ES-I3 (cell line): ENCODE measurements at regions not wholly inside any gene's neighbourhood (a gene's known extent, or its start where the extent isn't known, plus 50 kb on each side); places are given as distances from the start of the nearest gene placed in this dataset.

Experiments used
- H3K36me3 ChIP-seq: 2 replicates; pipeline ENCODE4 v1.6.1; 2013; ENCODE audit warnings: mild to moderate bottlenecking, low read length, control low read depth, moderate library complexity; ENCODE audit not compliant: insufficient read depth
- H3K4me1 ChIP-seq: 2 replicates; pipeline ENCODE4 v1.6.1; 2013; ENCODE audit warnings: mild to moderate bottlenecking, control low read depth, low read length; ENCODE audit not compliant: insufficient read depth
- H3K9ac ChIP-seq: 2 replicates; pipeline ENCODE4 v1.6.1; 2013; ENCODE audit warnings: low read depth, mild to moderate bottlenecking, low read length, moderate library complexity
- H3K9me3 ChIP-seq: 2 replicates; pipeline ENCODE4 v1.6.1; 2013; ENCODE audit warnings: mild to moderate bottlenecking, low read length, moderate library complexity; ENCODE audit not compliant: control insufficient read depth, insufficient read depth

DNA sequence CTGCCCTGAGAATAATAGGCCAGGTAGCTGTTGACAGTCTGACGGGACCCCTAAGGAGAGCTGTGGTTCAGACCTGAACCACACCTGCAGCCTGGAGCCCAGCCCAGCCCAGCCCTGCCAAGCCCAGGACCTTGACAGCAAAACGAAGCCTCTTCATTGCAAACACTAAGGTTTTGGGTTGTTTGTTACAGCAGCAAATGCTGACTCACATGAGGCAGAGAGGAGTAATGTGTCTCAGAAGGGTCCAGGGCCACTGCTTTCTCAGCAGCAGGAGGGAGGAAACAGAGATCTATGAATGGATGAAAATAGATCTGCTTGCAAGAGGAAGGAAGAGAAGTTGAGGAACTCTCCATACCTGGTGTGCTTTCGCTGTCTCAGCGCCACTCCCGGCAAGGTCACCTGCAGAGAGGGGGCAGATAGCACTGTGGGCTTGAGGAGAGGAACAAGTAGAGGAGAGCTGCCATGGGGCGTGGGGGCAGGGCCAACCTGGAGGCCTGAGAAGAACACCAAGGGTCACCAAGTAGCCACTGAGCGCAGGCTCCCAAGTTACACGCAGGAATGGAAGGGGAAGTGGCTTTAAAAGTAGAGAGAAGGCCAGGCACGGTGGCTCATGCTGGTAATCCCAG is 127.2 kb downstream of the ZNF281 start:
- no peaks in the 10 kb centered on the region for H3K9me3 ChIP-seq
- H3K36me3 ChIP-seq = no peaks in the 10 kb centered on the region
- no peaks in the 10 kb centered on the region for H3K4me1 ChIP-seq
- no peak overlapping the region for H3K9ac ChIP-seq

DNA sequence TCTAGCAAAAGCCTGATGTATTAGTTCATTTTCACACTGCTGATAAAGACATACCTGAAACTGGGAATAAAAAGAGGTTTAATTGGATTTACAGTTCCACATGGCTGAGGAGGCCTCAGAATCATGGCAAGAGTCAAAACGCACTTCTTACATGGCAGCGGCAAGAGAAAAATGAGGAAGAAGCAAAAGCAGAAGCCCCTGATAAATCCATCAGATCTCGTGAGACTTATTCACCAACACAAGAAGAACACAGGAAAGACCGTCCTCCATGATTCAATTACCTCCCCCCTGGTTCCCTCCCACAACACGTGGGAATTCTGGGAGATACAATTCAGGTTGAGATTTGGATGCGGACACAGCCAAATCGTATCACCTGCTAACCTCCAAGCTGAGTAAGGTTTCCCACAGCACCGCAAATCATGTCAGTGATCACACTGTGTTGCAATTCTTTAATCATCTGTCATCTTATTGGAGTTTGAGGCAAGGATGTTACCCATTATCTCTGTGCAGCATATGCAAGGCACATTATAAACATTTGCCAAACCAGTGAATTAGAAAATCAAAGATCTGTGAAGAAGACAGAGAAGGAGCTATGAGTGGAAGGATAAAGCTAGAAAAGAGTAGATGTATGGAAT is 128.5 kb downstream of the ZNF281 start:
- no peaks in the 10 kb centered on the region for H3K9me3 ChIP-seq
- no peak overlapping the region for H3K9ac ChIP-seq
- H3K36me3 ChIP-seq = no peaks in the 10 kb centered on the region
- H3K4me1 ChIP-seq = no peaks in the 10 kb centered on the region

DNA sequence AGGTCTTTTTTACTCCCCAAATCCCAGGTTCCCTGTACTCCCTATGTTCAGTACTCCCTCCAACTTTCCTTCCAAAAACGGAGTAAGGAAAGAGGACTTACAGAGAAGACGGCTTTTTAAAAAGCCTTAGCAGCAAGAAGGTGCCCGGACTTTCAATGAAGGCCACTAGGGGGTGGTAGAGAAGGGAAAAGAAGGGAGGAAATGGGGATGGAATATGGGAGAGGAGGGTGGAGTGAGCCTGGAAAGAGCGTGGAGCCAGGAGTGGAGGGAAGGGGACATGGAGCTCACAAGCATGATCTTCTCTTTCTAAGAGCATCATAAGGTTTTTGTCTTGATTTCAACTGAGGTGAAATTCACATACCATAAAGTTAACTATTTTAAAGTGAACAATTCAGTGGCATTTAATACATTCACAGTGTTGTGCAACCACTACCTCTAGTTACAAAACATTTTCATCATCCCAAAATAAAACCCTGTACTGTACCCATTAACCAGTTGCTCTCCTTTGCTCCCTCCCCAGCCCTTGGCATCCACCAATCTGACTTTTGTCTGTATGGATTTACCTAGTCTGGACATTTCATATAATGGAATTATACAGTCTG is 129.9 kb downstream of the ZNF281 start:
- Histone ChIP-seq H3K4me1 (no peaks in the 10 kb centered on the region), H3K9me3 (no peaks in the 10 kb centered on the region), H3K36me3 (no peaks in the 10 kb centered on the region), H3K9ac (no peak overlapping the region)

DNA sequence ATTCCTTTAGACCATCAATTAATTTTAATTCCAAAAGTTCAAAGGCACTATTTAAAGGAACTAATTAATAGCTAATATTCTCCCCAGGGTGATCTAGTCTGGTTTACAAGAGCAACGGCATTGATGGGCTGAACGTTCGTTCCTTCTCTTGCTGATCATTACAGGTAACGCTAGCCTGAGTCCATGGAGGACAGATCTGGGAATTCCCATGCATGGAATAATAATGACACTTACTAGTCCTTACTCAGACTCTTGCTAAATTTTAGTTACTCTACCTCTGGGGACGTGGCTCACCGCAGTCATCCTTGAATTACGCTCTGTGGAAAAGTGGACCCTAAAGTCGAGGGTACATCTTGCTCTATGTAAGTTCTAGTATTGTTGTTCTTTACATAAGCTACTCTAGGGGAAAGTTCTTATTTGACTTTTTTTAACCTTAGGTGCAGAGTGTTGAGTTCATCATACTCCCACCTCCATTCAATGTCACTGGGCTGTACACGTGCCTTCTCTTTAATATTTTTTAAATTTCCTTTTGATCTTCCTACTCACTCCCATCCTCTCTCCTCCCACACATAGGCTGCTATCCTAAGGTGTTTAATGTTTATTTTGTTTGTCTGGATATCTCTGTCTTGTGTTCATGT is 133.9 kb downstream of the ZNF281 start:
- no peaks in the 10 kb centered on the region for H3K9me3 ChIP-seq
- H3K36me3 ChIP-seq = no peaks in the 10 kb centered on the region
- no peak overlapping the region for H3K9ac ChIP-seq
- H3K4me1 ChIP-seq = no peaks in the 10 kb centered on the region

DNA sequence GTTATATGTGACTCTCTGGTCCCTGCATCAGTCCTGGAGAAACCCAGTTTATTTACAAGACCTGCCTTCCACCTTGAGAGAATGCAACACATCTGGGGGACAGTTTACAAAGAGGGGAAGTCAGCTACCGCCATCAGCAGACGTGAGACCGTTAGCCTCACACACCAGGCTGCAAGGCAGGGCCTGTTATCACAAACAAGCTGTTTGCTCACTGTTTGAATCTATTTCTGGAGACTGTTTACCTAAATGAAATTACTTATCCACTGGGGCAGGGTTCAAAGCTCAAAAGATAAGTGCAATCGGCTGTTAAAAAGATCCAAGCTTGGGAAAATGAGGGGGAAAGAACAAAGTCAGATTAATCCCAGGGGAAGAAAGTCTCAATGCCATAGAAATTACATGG is 134.4 kb downstream of the ZNF281 start:
- H3K9me3 ChIP-seq = no peaks in the 10 kb centered on the region
- H3K9ac ChIP-seq = no peak overlapping the region
- H3K4me1 ChIP-seq = no peaks in the 10 kb centered on the region
- H3K36me3 ChIP-seq = no peaks in the 10 kb centered on the region

DNA sequence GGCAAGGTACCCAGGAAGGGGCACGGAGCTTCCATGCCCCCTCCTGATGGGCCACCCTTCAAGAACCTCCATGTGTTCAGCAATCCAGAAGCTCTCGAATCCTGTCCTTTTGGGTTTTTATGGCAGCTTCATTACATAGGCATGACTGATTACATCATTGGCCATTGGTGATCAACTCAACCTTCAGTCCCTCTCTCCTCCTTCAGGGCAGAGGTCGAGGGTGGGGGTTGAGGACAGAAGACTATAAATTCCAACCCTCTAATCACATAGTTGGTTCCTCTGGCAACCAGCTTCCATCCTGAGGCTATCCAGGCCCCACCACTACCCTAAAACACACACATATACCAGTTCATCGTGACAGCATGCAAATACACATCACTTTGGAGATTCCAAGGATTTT is 135.7 kb downstream of the ZNF281 start:
- no peaks in the 10 kb centered on the region for H3K9me3 ChIP-seq
- no peaks in the 10 kb centered on the region for H3K36me3 ChIP-seq
- H3K9ac ChIP-seq = no peak overlapping the region
- H3K4me1 ChIP-seq = no peaks in the 10 kb centered on the region

DNA sequence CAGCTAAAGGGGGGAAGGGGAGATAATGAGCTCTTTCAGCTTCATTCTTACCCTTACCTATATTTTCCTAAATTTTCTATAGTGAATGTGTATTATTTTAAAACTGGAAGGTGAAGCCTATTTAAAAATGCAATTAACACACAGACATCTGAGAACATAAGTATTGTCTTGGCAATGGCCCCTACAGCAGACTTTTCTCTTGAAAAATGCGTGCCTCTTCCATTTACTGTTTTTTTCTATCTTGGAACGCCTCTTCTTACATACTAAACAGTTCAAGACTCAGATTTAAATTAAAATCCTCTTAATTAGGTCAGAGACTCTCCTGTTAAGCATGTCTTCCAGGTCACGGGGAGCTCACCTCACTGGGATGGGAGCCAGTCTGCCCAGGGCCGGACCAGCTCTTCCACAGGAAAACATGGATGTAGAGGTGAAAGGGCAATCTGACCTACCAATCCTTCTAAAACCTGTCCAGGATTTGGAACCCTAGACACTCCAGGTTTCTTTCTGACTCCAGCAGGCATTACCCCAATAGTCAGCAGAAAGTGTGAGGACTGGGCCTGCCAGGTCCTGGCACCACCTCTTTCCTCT is 137.3 kb downstream of the ZNF281 start:
- no peaks in the 10 kb centered on the region for H3K9me3 ChIP-seq
- H3K9ac ChIP-seq = no peak overlapping the region
- H3K36me3 ChIP-seq = no peaks in the 10 kb centered on the region
- no peaks in the 10 kb centered on the region for H3K4me1 ChIP-seq

DNA sequence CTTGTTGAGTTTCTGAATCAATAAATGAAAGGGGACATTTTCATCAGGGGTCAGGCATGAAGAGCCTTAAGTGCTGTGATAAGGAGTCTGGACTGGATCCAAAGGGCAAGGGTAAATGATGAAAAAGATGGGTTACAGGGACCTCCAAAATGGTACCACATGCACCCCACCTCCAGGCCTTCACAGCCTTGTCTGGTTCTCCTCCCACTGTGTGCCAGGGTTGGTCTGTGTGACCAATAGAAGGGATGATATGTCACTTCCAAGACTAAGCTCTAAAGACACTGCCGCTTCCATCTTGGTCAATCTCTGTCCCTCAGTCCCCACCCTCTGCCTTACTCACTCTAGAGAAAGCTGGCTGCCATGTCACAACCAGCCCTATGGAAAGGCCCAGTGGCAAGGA is 140.6 kb downstream of the ZNF281 start:
- no peaks in the 10 kb centered on the region for H3K4me1 ChIP-seq
- no peaks in the 10 kb centered on the region for H3K9me3 ChIP-seq
- H3K36me3 ChIP-seq = no peaks in the 10 kb centered on the region
- no peak overlapping the region for H3K9ac ChIP-seq

DNA sequence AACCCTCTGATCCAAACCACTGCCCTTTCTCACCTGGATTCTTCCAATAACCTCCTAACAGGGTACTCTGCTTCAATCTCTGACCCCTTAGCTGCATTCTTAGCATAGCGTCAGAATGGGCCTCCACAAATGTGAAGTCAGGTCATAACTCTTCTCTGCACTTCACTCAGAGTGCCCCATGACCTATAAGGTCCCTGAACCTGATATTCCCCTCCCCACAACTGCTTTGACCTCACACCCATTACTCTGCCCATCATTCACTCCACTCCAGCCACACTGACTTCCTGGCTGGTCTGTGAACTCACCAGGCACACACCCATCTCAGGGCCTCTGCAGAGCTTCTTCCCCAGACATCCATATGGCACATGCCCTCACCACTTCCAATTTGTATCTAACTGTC is 141.9 kb downstream of the ZNF281 start:
- no peaks in the 10 kb centered on the region for H3K4me1 ChIP-seq
- H3K9ac ChIP-seq = no peak overlapping the region
- no peaks in the 10 kb centered on the region for H3K36me3 ChIP-seq
- H3K9me3 ChIP-seq = no peaks in the 10 kb centered on the region

DNA sequence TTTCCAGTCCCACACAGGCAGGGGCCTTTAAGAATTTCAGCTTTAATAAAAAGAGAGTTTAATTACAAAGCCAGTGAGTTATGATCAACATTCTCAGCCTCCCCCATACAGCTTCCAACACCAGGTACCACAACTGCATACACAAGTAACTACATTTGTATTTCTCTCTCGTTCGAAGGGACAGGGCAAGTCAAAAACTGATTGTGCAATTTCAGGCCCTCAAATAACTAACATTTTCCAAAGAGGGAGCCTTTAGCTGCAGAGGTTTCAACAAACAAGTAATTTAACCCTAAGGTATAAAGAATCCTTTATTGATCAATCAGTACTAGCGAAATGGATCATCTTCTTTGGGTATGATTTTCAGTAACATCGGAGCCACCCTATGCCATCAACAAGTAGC is 142.4 kb downstream of the ZNF281 start:
- H3K36me3 ChIP-seq = no peaks in the 10 kb centered on the region
- no peaks in the 10 kb centered on the region for H3K9me3 ChIP-seq
- no peak overlapping the region for H3K9ac ChIP-seq
- H3K4me1 ChIP-seq = no peaks in the 10 kb centered on the region

DNA sequence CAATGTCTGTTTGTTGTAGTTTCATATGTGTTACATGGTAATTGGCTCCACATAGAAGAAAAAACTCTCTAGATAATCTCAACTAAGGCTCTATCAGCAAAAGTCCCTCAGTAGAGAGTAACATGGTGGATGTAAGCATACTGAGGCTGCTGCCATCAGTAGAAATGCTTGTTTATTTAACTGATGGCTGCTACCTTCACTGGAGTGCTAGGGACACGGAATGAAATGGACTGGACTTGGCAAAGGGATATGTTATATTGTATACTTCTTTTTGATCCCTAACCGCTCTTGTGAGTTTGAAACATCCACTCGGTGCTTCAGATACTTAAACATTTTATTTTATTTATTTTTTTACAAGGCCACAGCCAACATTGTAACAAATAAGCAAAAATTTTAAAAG is 143.0 kb downstream of the ZNF281 start:
- Histone ChIP-seq H3K36me3 (no peaks in the 10 kb centered on the region), H3K9ac (no peak overlapping the region), H3K4me1 (no peaks in the 10 kb centered on the region), H3K9me3 (no peaks in the 10 kb centered on the region)

DNA sequence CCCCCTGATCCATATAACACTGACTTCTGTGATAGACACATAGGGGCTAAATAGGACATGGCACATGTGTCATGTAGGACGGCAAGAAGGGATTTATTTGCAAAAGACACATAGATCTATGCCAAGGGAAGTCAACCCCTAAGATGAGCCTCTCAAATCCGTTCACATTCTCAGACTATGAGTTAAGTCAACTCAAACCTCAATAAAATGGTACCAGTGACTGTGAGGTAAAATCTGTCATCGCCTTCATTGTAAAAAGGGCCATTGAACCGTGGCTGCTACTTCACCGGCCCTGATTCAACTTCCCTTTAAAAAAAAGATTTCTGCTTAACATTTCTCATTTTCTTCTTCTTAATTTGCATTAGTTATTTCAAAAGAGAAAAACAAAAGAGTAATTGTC is 144.0 kb downstream of the ZNF281 start:
- no peaks in the 10 kb centered on the region for H3K4me1 ChIP-seq
- no peaks in the 10 kb centered on the region for H3K36me3 ChIP-seq
- no peak overlapping the region for H3K9ac ChIP-seq
- no peaks in the 10 kb centered on the region for H3K9me3 ChIP-seq

DNA sequence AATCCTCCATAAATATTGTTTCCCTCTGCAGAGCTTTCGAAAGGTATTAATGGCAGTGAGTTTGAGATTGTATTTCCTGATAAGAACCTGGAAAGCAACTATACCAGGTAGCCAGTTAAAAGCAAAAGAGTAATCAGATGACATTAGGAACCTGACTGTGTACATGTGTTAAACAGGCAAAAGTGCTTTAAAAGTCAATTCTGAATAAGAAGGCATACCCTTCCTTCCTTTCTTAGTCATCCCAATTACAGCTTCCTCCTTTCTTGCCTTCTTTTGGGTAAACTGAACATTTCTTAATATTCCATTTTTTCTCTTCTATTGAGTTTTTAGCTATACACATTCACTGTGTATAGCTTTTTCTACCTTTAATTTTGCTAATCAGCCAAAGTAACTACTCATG is 144.7 kb downstream of the ZNF281 start:
- H3K9me3 ChIP-seq = no peaks in the 10 kb centered on the region
- no peaks in the 10 kb centered on the region for H3K4me1 ChIP-seq
- H3K36me3 ChIP-seq = no peaks in the 10 kb centered on the region
- no peak overlapping the region for H3K9ac ChIP-seq

DNA sequence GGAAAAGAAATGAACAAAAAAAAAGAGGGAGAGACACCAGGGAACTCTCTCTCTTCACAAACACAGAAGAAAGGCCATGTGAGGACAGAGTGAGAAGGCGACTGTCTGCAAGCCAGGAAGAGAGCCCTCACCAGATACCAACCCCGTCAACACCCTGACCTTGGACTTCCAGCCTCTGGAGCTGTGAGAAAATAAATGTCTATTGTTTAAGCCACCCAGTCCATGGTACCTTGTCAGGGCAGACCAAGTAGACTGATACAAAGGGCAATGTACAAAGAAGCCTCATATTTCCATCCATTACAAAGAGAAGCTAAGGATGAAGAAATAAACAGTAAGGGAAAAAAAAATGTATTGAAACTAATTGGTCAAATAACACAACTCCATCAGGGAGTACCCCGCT is 146.6 kb downstream of the ZNF281 start:
- no peaks in the 10 kb centered on the region for H3K4me1 ChIP-seq
- no peaks in the 10 kb centered on the region for H3K36me3 ChIP-seq
- H3K9me3 ChIP-seq = no peaks in the 10 kb centered on the region
- no peak overlapping the region for H3K9ac ChIP-seq
